ENCODE measurements at regions not wholly inside any gene's neighbourhood (a gene's known extent, or its start where the extent isn't known, plus 50 kb on each side); places are given as distances from the start of the nearest gene placed in this dataset.

DNA sequence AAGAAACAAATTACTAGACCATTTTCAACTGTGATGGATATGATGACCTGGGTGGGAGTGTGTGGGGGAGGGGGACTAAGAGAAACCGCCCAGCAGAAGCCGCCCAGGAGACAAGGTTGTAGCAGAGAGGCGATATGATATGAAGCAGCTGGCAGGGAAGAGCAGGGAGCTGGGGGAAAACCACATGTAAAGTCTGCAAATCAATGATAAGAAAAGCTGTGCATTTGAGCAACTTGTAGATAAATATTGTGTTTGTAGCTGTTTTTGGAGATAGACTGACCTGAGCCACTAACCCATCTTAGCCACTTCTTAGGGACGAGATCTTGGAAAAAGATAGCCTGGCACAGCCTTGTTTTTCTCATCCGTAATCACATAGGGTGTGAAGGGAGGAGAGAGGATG is 252.6 kb downstream of the SEC23IP start:
- Mint-ChIP-seq H3K27ac (no peak overlapping the region), H3K4me1 (no peaks in the 10 kb centered on the region), H3K9me3 (peaks cover 0 to 1% (median 0%) of the 10 kb centered on the region in 9 donors), H3K4me3 (no peak overlapping the region), H3K36me3 (no peaks in the 10 kb centered on the region), H3K27me3 (peaks cover 4 to 26% (median 7%) of the 10 kb centered on the region in 5 donors)
- ATAC-seq, result no peak
- no peak for DNase-seq
- POLR2A ChIA-PET, result no interaction called here

DNA sequence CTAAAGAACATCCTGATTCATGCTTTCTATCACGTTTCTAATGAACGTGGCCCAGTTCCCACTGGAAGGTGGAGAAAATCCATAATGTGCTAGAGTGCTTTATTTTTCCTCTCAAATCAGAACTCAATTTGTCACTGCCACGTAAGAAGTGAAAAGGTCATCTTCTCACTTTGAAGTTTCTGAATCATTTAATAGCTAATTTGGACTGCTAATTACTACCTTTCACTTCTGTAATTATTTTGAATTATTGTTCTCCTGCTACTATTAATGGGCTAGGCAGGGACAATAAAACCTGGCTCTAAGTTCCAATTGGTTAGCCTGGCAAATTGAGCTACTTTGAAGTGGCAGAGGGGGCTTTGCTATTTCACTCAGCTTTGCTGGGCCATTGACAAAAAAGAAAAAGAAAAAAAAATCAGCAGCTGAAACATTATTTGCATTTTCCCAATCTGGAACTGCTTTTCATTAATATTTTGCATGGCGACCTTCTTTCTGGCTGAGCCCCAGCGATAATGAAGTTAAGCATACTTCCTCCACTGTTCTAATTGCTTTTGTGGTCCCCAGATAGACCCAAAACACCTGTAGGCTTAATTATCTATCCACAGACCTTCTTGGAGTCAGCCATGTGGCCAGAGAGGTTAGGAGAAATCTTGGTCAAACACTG is 264.2 kb downstream of the SEC23IP start:
- Mint-ChIP-seq H3K9me3 (peaks cover 0 to 38% (median 11%) of the 10 kb centered on the region in 9 donors), H3K4me1 (no peaks in the 10 kb centered on the region), H3K4me3 (no peak overlapping the region), H3K27me3 (peaks cover 6 to 31% (median 14%) of the 10 kb centered on the region in 5 donors), H3K27ac (no peak overlapping the region), H3K36me3 (peaks cover 0 to 6% (median 0%) of the 10 kb centered on the region in 3 donors)
- ATAC-seq (no peak), DNase-seq (no peak)
- POLR2A ChIA-PET, result no interaction called here

DNA sequence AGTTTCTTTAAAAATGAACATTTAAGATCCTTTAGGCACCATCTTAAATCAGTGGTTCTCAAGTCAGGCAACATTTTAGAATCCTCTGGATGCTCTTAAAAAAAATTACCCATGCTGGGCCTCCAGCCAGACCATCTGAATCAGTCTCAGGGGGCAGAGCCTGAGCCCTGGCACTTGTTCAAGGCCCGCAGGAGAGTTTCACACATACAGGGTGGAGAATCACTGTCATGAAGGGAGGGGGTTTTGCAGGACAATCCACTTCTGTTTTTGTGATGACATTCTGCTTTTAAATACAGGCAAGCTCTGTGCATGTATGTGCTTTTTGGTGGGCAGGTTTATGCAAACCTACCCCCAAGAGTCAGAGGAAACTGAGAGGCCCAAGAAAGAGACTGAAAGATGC is 268.6 kb downstream of the SEC23IP start:
- DNase-seq (no peak), ATAC-seq (no peak)
- POLR2A ChIA-PET, result no interaction called here
- Mint-ChIP-seq H3K27me3 (peaks cover 0 to 7% (median 0%) of the 10 kb centered on the region in 5 donors), H3K4me3 (no peak overlapping the region), H3K36me3 (no peaks in the 10 kb centered on the region), H3K27ac (no peak overlapping the region), H3K9me3 (peaks cover 0 to 11% (median 3%) of the 10 kb centered on the region in 9 donors), H3K4me1 (no peaks in the 10 kb centered on the region)

GRCh38 chr10:120162471-120162870 is 269.9 kb downstream of the SEC23IP start:
- H3K4me3 Mint-ChIP-seq, result no peak overlapping the region

GRCh38 chr10:120172356-120172755 is 279.8 kb downstream of the SEC23IP start:
- DNase-seq (no peak), ATAC-seq (no peak)
- H3K27me3 Mint-ChIP-seq, result peaks cover 0 to 27% (median 8%) of the 10 kb centered on the region in 5 donors
- no peaks in the 10 kb centered on the region for H3K4me1 Mint-ChIP-seq
- no peak overlapping the region for H3K4me3 Mint-ChIP-seq
- H3K36me3 Mint-ChIP-seq, result peaks cover 0 to 5% (median 0%) of the 10 kb centered on the region in 3 donors
- H3K9me3 Mint-ChIP-seq, result peaks cover 0 to 12% (median 0%) of the 10 kb centered on the region in 9 donors
- POLR2A ChIA-PET, result no interaction called here
- H3K27ac Mint-ChIP-seq, result no peak overlapping the region

More at GRCh38 chr10:120162471-120162870, 269.9 kb downstream of the SEC23IP start:
- H3K36me3 Mint-ChIP-seq, result no peaks in the 10 kb centered on the region
- peaks cover 0 to 6% (median 0%) of the 10 kb centered on the region in 5 donors for H3K27me3 Mint-ChIP-seq
- ATAC-seq, result no peak
- no peak for DNase-seq
- H3K27ac Mint-ChIP-seq, result no peak overlapping the region
- POLR2A ChIA-PET, result no interaction called here
- H3K4me1 Mint-ChIP-seq, result no peaks in the 10 kb centered on the region
- H3K9me3 Mint-ChIP-seq, result peaks cover 0 to 11% (median 3%) of the 10 kb centered on the region in 9 donors

DNA sequence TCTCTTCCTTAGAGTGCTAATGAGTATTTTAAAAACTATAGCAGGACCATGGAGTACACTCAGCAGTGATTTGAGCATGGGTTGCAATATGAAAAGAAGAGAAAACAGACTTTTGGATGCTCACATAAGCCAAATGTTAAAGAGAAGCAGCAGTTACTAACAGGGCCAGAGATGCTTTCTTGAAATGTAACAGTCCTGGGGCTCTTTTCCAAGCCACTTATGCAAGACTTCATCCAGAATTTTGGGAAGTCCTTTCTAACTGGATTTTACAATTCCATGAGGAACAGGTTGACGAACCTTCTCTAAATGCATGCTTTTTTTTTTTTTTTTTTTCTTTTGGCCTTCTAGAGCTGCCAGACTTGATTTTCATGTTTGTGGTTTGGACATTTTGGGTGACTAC is 282.0 kb downstream of the SEC23IP start:
- POLR2A ChIA-PET, result no interaction called here
- no peak for ATAC-seq
- no peaks in the 10 kb centered on the region for H3K4me1 Mint-ChIP-seq
- no peak overlapping the region for H3K4me3 Mint-ChIP-seq
- peaks cover 0 to 5% (median 0%) of the 10 kb centered on the region in 3 donors for H3K36me3 Mint-ChIP-seq
- DNase-seq, result no peak
- peaks cover 0 to 12% (median 0%) of the 10 kb centered on the region in 9 donors for H3K9me3 Mint-ChIP-seq
- H3K27me3 Mint-ChIP-seq, result peaks cover 0 to 41% (median 10%) of the 10 kb centered on the region in 5 donors
- no peak overlapping the region for H3K27ac Mint-ChIP-seq

DNA sequence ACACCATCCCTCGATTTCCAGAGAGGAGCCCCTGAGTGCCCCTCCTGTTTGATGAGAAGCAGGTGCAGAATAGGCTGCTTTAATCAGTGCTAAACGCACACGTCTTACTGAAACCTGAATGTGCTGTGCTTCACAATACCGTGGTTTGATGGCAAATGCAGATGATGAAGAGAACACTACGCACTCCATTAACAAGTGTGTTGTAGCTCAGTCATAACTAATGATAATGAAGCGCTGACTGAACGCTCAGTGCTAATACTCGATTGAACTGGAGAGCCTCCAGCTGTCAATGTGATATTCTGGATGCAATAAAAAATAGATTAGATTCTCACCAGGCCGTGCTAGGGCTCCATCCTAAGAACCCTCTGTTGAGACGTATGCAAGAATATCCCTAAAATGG is 279.7 kb upstream of the PLPP4 start:
- POLR2A ChIA-PET, result no interaction called here

DNA sequence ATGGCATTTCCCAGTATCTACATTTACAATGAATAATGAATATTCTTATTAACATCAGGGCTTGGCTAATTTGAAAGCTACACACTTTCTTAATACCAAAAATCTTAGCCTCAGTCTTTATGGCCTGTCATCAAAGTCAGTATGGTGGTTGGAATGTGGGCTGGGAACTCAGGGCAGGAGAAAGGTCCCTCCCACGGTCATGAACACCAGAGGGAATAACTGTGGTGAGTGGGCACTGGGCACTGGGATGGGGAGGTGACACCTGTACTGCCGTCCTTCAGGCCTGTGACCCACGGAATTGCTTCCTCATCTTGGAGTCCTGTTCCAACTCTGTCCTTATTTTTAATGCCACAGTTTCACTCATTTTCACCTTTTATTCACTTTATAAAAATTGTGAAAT is 276.9 kb upstream of the PLPP4 start:
- H3K9me3 Mint-ChIP-seq, result peaks cover 0 to 2% (median 0%) of the 10 kb centered on the region in 9 donors
- ATAC-seq, result no peak
- H3K4me3 Mint-ChIP-seq, result no peak overlapping the region
- no peak for DNase-seq
- peaks cover 0 to 44% (median 10%) of the 10 kb centered on the region in 5 donors for H3K27me3 Mint-ChIP-seq
- no peaks in the 10 kb centered on the region for H3K4me1 Mint-ChIP-seq
- H3K27ac Mint-ChIP-seq, result no peak overlapping the region
- POLR2A ChIA-PET, result no interaction called here
- H3K36me3 Mint-ChIP-seq, result no peaks in the 10 kb centered on the region

More for the DNA sequence above, 279.7 kb upstream of the PLPP4 start:
- Mint-ChIP-seq H3K4me3 (no peak overlapping the region), H3K27me3 (peaks cover 0 to 40% (median 7%) of the 10 kb centered on the region in 5 donors), H3K4me1 (no peaks in the 10 kb centered on the region), H3K9me3 (no peaks in the 10 kb centered on the region), H3K27ac (no peak overlapping the region), H3K36me3 (no peaks in the 10 kb centered on the region)
- no peak for DNase-seq
- ATAC-seq, result no peak

DNA sequence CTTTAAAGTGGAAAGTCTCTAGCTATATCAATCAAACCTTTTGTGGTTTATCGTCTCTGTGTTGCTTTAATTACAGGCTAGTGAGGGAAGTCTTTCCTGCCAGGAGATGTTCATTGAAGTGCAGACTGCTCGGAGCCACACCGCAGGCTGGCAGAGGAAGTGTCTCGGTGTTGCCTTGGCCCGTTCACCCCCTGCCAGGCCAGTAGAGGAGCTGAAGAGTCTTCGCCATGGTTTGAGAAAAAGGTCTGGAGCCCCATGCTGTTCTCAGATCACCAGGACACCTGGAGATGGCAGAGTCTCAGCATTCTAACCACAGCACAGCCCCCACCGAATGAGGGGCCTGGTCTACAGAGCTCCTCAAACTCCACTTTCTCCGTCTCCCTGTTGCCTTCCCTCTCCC is 275.9 kb upstream of the PLPP4 start:
- Mint-ChIP-seq H3K27me3 (peaks cover 0 to 44% (median 15%) of the 10 kb centered on the region in 5 donors), H3K27ac (no peak overlapping the region), H3K36me3 (no peaks in the 10 kb centered on the region), H3K4me1 (no peaks in the 10 kb centered on the region), H3K9me3 (peaks cover 0 to 6% (median 0%) of the 10 kb centered on the region in 9 donors), H3K4me3 (no peak overlapping the region)
- POLR2A ChIA-PET, result no interaction called here
- DNase-seq (no peak), ATAC-seq (no peak)

DNA sequence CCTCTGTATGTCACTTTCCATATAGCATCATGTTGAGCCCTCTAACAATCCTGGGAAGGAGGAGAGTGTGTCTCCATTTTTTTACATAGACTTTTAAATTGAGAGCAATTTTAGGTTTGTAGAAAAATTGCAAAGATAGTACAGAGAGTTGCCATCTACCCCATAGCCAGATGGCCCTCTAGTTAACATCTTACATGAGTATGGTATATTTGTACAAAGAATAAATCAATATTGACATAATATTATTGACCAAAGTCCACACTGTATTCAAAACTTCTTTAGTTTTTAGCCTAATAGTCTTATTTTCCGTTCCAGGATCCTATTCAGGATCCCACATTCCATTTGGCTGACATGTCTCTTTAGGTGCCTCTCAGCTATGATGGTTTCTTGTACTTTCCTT is 274.6 kb upstream of the PLPP4 start:
- Mint-ChIP-seq H3K4me3 (no peak overlapping the region), H3K27ac (no peak overlapping the region), H3K36me3 (no peaks in the 10 kb centered on the region), H3K27me3 (peaks cover 0 to 35% (median 10%) of the 10 kb centered on the region in 5 donors), H3K4me1 (peaks cover 0 to 2% (median 0%) of the 10 kb centered on the region in 4 donors), H3K9me3 (peaks cover 0 to 10% (median 0%) of the 10 kb centered on the region in 9 donors)
- no peak for DNase-seq
- POLR2A ChIA-PET, result no interaction called here
- no peak for ATAC-seq

GRCh38 chr10:120183546-120183945 is 273.5 kb upstream of the PLPP4 start:
- no peak overlapping the region for H3K4me3 Mint-ChIP-seq
- no peaks in the 10 kb centered on the region for H3K36me3 Mint-ChIP-seq
- DNase-seq (no peak), ATAC-seq (no peak)
- H3K27ac Mint-ChIP-seq, result no peak overlapping the region
- H3K9me3 Mint-ChIP-seq, result peaks cover 0 to 10% (median 0%) of the 10 kb centered on the region in 9 donors
- POLR2A ChIA-PET, result no interaction called here
- H3K27me3 Mint-ChIP-seq, result peaks cover 0 to 24% (median 10%) of the 10 kb centered on the region in 5 donors
- H3K4me1 Mint-ChIP-seq, result peaks cover 0 to 2% (median 0%) of the 10 kb centered on the region in 4 donors

GRCh38 chr10:120184547-120185337 is 272.3 kb upstream of the PLPP4 start:
- POLR2A ChIA-PET, result no interaction called here
- Mint-ChIP-seq H3K36me3 (no peaks in the 10 kb centered on the region), H3K27ac (peak overlapping the region in 1 of 10 donors; percentile 37), H3K4me3 (no peak overlapping the region), H3K9me3 (peaks cover 0 to 10% (median 0%) of the 10 kb centered on the region in 9 donors), H3K27me3 (peaks cover 0 to 21% (median 10%) of the 10 kb centered on the region in 5 donors), H3K4me1 (peaks cover 0 to 2% (median 0%) of the 10 kb centered on the region in 4 donors)
- DNase-seq, result no peak
- no peak for ATAC-seq

- H3K27me3 Mint-ChIP-seq, result peaks cover 0 to 19% (median 11%) of the 10 kb centered on the region in 5 donors
- peaks cover 0 to 2% (median 0%) of the 10 kb centered on the region in 4 donors for H3K4me1 Mint-ChIP-seq
- H3K4me3 Mint-ChIP-seq, result no peak overlapping the region
- peaks cover 0 to 10% (median 0%) of the 10 kb centered on the region in 9 donors for H3K9me3 Mint-ChIP-seq
- no peaks in the 10 kb centered on the region for H3K36me3 Mint-ChIP-seq
- POLR2A ChIA-PET, result no interaction called here
- DNase-seq (no peak), ATAC-seq (no peak)
- H3K27ac Mint-ChIP-seq, result no peak overlapping the region
These were observed 270.5 kb upstream of the PLPP4 start for GRCh38 chr10:120186506-120186905.
